ENCODE measurements at regions not wholly inside any gene's neighbourhood (a gene's known extent, or its start where the extent isn't known, plus 50 kb on each side); places are given as distances from the start of the nearest gene placed in this dataset.

GRCh38 chr3:106942051-106942450, 435.2 kb upstream of the CCDC54 start:
- Mint-ChIP-seq H3K36me3 (no peaks in the 10 kb centered on the region), H3K27ac (no peak overlapping the region), H3K27me3 (ENCODE audit: insufficient read depth, low read depth) (no peaks in the 10 kb centered on the region), H3K9me3 (no peaks in the 10 kb centered on the region), H3K4me1 (no peaks in the 10 kb centered on the region), H3K4me3 (no peak overlapping the region)
- H3K79me2 ChIP-seq (ENCODE audit: low read depth): no peaks in the 10 kb centered on the region
- no peak overlapping the region for H3K27ac ChIP-seq
- DNase-seq (ENCODE audit: low spot score): no peak
- no peaks in the 10 kb centered on the region for H3F3A ChIP-seq (ENCODE audit: low read depth)
- H2AFZ ChIP-seq (replicated peaks): no peak overlapping the region
- no peak overlapping the region for H3K4me2 ChIP-seq
- no peaks in the 10 kb centered on the region for H3K9me3 ChIP-seq (ENCODE audit: low read depth)
- no peak overlapping the region for H3K9ac ChIP-seq
- H3K4me3 ChIP-seq: no peak overlapping the region
- H3K27me3 ChIP-seq: no peaks in the 10 kb centered on the region
- no peaks in the 10 kb centered on the region for H4K20me1 ChIP-seq (ENCODE audit: low read depth)
- H3K4me1 ChIP-seq: no peaks in the 10 kb centered on the region
- TF ChIP-seq EZH2phosphoT487 (IDR thresholded peaks at IDR 0.05) (no peak), EZH2 (IDR thresholded peaks at IDR 0.05) (no peak), CTCF (IDR thresholded peaks at IDR 0.05) (no peak)
- no peaks in the 10 kb centered on the region for H3K36me3 ChIP-seq

- H3K4me1 ChIP-seq: no peaks in the 10 kb centered on the region
- Mint-ChIP-seq H3K4me1 (no peaks in the 10 kb centered on the region), H3K36me3 (no peaks in the 10 kb centered on the region), H3K4me3 (no peak overlapping the region), H3K9me3 (no peaks in the 10 kb centered on the region), H3K27ac (no peak overlapping the region), H3K27me3 (ENCODE audit: insufficient read depth, low read depth) (no peaks in the 10 kb centered on the region)
- H4K20me1 ChIP-seq (ENCODE audit: low read depth): no peaks in the 10 kb centered on the region
- peak overlapping the region; percentile 30 for H2AFZ ChIP-seq (replicated peaks)
- no peak for TF ChIP-seq EZH2phosphoT487 (IDR thresholded peaks at IDR 0.05)
- no peaks in the 10 kb centered on the region for H3K9me3 ChIP-seq (ENCODE audit: low read depth)
- no peak for DNase-seq (ENCODE audit: low spot score)
- H3K79me2 ChIP-seq (ENCODE audit: low read depth): no peaks in the 10 kb centered on the region
- no peak overlapping the region for H3K9ac ChIP-seq
- H3F3A ChIP-seq (ENCODE audit: low read depth): no peaks in the 10 kb centered on the region
- H3K27ac ChIP-seq: no peak overlapping the region
- no peak overlapping the region for H3K4me2 ChIP-seq
- no peak overlapping the region for H3K4me3 ChIP-seq
- H3K27me3 ChIP-seq: no peaks in the 10 kb centered on the region
- H3K36me3 ChIP-seq: no peaks in the 10 kb centered on the region
Measured at GRCh38 chr3:106943071-106943470, 434.2 kb upstream of the CCDC54 start.

- no peak overlapping the region for H3K27ac Mint-ChIP-seq
Measured at GRCh38 chr3:106945435-106945834, 431.8 kb upstream of the CCDC54 start.

GRCh38 chr3:106946866-106947265, 430.4 kb upstream of the CCDC54 start:
- Histone ChIP-seq H3K4me3 (no peak overlapping the region), H3K4me1 (no peaks in the 10 kb centered on the region)
- H3K36me3 Mint-ChIP-seq: no peaks in the 10 kb centered on the region

More at GRCh38 chr3:106945435-106945834, 431.8 kb upstream of the CCDC54 start:
- DNase-seq (ENCODE audit: low spot score): no peak
- Mint-ChIP-seq H3K36me3 (no peaks in the 10 kb centered on the region), H3K27me3 (ENCODE audit: insufficient read depth, low read depth) (no peaks in the 10 kb centered on the region), H3K4me3 (no peak overlapping the region), H3K4me1 (no peaks in the 10 kb centered on the region), H3K9me3 (no peaks in the 10 kb centered on the region)
- Histone ChIP-seq H3F3A (ENCODE audit: low read depth) (no peaks in the 10 kb centered on the region), H4K20me1 (ENCODE audit: low read depth) (no peaks in the 10 kb centered on the region), H3K4me2 (no peak overlapping the region), H3K27me3 (no peaks in the 10 kb centered on the region), H2AFZ (replicated peaks) (no peak overlapping the region), H3K4me3 (no peak overlapping the region), H3K4me1 (no peaks in the 10 kb centered on the region), H3K9ac (no peak overlapping the region), H3K79me2 (ENCODE audit: low read depth) (no peaks in the 10 kb centered on the region), H3K36me3 (no peaks in the 10 kb centered on the region), H3K9me3 (ENCODE audit: low read depth) (no peaks in the 10 kb centered on the region), H3K27ac (no peak overlapping the region)
- TF ChIP-seq EZH2 (IDR thresholded peaks at IDR 0.05): no peak
- no peak for TF ChIP-seq EZH2phosphoT487 (IDR thresholded peaks at IDR 0.05)
- TF ChIP-seq CTCF (IDR thresholded peaks at IDR 0.05): no peak

More at GRCh38 chr3:106946866-106947265, 430.4 kb upstream of the CCDC54 start:
- no peaks in the 10 kb centered on the region for H3K9me3 ChIP-seq (ENCODE audit: low read depth)
- DNase-seq (ENCODE audit: low spot score): no peak
- TF ChIP-seq CTCF (IDR thresholded peaks at IDR 0.05) (no peak), EZH2phosphoT487 (IDR thresholded peaks at IDR 0.05) (no peak), EZH2 (IDR thresholded peaks at IDR 0.05) (no peak)
- no peak overlapping the region for H3K9ac ChIP-seq
- no peaks in the 10 kb centered on the region for H4K20me1 ChIP-seq (ENCODE audit: low read depth)
- no peaks in the 10 kb centered on the region for H3K79me2 ChIP-seq (ENCODE audit: low read depth)
- H3K27me3 ChIP-seq: no peaks in the 10 kb centered on the region
- no peaks in the 10 kb centered on the region for H3K36me3 ChIP-seq
- Mint-ChIP-seq H3K4me1 (no peaks in the 10 kb centered on the region), H3K4me3 (no peak overlapping the region), H3K27ac (no peak overlapping the region), H3K27me3 (ENCODE audit: insufficient read depth, low read depth) (no peaks in the 10 kb centered on the region), H3K9me3 (no peaks in the 10 kb centered on the region)
- H3F3A ChIP-seq (ENCODE audit: low read depth): no peaks in the 10 kb centered on the region
- no peak overlapping the region for H3K27ac ChIP-seq
- no peak overlapping the region for H2AFZ ChIP-seq (replicated peaks)
- H3K4me2 ChIP-seq: no peak overlapping the region

Data from neural progenitor cell (in vitro differentiated cells).